ENCODE measurements at regions not wholly inside any gene's neighbourhood (a gene's known extent, or its start where the extent isn't known, plus 50 kb on each side); places are given as distances from the start of the nearest gene placed in this dataset.
"Not testable (repeated sequence)": the region's sequence is repeated elsewhere in the genome, so short reads cannot be mapped to it uniquely, and the experiment has no call there.

DNA sequence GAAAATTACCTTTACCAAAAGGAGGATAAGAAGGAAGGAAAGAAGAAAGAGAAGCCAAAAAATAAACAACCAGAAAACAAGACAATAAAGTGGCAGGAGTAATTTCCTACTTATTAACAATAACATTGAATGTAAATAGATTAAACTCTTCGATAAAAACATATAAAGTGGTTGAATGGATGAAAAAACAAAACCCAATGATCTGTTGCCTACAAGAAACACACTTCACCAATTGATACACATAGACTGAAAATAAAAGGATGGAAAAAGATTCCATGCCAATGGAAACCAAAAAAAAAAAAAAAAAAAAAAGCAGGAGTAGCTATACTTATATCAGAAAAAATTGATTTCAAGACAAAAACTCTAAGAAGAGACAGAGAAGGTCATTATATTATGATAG is 518.9 kb downstream of the BCKDHB start:
- DNase-seq (ENCODE audit: low read depth) = no peak

DNA sequence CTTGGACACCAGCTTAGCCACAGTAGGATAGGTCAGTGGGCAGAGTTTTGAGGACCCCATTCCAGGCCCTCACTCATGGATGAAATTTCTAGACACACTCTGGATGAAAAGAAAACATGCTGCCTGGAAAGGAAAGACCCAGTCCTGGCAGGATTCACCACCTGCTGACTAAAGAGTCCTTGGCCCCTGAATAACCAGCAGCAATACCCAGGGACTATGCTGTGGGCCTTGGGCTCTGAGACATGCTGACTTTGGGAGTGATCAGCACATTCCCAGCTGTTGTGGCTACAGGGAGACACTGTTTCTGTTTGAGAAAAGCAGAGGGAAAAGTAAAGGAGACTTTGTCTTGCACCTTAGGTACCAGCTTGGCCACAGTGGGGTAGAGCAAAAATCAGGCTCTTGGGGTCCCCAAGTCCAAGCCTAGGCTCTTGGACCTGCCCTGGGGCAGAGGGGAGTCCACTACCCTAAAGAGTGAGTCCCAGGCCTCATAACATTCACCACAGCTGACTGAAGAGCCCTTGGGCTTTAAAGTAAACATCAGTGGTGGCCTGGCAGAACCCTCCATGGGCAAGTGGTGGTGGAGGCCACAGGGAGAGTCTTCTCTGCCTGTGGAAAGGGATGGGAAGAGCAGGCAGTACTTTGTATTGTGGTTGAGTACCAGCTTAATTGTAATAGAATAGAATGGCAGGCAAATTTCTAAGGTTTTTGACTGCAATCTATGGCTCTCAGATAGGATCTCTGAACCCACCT is 516.8 kb downstream of the BCKDHB start:
- DNase-seq (ENCODE audit: low read depth) = no peak

DNA sequence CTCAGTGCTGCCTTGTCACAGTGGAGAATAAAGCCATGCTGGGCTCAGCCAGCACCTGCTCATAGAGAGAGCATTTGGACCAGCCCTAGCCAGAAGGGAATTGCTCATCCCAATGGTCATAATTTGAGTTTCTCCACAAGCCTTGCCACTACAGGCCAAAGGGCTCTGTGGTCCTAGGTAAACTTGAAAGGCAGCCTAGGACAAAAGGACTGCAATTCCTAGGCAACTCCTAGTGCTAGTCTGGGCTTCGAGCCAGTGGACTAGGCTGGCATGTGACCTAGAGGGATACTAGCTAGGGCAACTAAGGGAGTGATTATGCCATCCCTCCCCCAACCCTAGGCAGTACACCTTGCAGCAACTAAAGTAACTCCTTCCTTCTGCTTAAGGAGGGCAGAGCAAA is 516.2 kb downstream of the BCKDHB start:
- no peak for DNase-seq (ENCODE audit: low read depth)

DNA sequence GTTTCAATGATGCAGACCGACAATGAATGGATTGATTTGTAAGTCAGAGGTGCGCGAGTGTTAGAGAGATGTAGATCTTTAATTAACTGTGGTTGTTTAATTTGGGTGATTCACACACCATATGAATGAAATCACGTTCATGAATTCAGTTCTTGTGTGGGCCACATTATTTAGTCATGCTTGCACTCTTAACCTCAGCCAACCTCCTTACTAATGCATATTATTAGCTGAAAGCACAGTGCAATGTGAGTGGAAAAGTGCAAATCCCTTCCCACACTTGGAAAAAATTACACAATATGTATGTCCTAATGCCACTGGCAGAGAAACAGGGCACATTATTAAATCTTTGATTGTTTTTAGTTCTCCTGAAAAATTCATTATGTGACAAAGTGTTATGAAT is 512.5 kb downstream of the BCKDHB start:
- no peak for DNase-seq (ENCODE audit: low read depth)

DNA sequence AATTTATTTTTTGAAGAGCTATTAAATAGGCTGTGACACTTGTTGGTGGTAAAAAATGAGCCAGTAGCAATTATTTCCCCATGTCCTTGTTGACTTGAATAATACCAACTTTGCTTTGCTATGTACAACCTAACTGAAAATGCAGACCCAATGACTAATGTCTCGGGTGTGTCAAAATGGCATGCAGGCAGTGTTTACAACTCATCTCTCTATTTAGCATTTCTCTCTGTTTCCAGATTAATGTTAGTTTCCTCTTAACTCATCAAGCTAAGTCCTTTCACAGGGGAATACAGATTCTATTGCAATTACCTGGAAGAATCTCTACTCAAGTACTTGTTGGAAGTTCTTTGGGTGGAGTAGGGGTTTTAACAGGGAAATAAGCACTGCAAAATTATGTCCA is 504.4 kb downstream of the BCKDHB start:
- DNase-seq (ENCODE audit: low read depth) = no peak

DNA sequence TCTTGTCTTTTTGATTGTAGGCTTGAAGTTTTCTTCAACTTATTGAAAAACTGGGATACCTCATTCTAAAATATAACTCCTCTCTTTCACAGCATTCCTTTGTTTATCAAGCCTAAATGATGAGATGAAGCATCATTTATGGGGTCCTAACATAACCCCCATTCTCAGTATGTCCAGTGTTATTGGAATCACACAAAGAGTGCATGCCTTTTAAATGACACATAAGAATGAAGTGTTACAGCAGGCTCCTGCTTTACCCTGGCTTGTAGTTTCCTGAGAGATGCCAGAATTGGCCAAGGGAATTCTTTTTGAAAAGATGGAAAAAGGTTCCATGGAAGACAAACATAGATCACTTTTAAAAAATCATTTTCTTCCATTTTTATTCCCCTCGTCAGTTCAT is 502.4 kb downstream of the BCKDHB start:
- no peak for DNase-seq (ENCODE audit: low read depth)

DNA sequence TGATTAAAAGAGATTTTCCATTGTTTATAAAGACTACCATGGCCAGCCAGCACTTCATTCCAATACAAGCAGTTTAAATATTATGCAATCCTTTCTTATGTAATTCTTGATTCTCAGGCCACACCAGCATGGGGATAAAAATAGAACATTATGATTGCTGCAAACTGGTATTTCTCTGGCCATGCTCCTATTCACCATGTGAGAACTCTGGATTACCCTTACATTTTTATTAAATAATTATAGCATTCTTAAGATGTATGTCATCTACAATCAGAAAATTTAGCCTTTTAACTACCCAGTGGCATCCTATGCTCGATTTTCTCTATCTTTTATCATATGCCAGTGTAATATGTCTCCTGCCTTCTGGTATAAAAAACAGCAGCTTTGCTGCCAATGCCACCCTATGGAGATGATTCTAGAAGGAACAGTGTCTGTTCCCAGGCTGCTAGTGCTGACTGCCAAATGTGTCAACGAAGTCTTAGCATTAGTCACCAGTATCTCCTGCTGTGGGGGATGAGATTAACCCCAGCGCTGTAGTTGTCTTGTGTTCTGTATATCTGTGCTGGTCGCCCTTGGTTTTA is 501.4 kb downstream of the BCKDHB start:
- no peak for DNase-seq (ENCODE audit: low read depth)

DNA sequence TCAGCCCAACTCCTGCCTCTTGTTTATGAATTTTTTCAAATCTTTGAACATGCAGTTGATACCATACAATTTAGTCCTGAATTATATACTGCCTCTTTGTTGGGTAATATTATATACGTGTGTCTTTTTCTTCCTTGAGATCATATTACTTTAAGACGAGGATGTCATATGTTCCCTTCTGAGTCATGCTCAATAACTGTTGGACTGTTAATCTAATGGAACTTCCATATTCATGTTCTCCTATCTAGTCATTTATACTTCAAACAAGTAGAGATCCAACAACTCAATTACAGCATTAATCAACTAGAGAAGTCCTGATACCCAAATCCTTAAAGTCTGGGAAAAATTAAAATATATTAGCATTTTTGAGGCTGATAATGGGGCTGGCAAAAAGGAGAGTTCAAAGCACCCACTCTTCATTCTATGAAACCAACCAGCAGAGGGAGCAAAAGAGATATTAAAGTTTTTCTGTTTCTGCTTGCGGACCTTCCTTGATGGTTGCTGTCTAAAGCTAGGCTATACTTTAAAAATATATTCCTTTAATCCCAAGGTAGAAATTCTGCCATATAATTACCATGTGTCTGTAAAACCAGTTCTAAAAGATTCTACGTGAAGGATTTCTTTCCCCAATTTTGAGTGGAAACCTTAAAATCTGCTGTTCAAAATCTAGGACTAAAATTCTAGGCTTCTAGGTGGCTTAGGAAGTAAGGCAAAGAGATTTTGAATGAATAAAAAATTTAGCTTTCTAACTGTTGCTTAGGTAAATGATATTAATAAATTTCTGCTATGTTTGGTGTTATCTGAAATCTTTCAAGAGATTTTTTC is 498.9 kb downstream of the BCKDHB start:
- DNase-seq (ENCODE audit: low read depth) = peak; percentile 5

DNA sequence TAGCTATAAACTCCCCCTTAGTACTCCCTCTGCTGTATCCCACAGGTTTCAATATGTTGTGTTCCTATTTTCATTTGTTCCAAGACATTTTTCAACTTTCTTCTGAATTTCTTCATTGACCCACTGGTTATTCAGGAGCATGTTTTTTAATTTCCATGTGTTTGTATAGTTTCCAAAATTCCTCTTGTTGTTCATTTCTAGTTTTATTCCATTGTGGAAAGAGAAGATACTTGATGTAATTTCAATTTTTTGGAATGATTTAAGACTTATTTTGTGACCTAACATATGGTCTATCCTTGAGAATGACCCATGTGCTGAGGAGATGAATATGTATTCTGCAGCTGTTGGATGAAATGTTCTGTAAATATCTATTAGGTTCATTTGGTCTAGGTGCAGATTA is 497.2 kb downstream of the BCKDHB start:
- no peak for DNase-seq (ENCODE audit: low read depth)

DNA sequence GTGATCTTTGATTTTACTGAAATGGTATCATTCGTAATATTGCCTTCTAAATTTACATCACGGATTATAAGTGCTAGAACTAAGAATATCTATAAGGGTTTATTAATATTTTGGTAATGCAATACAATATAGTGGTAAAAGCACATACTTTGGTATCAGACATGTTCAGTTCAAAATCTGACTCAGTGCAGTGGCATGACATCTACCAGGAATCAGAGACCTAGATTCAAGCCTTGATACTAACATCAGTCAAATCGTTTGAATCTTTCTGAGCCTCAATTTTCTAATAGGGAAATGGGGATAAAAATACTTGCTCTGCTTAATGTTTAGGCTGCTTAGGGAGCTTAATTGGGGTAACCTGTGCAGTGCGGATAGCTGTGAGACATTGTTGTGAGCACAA is 488.0 kb downstream of the BCKDHB start:
- DNase-seq (ENCODE audit: low read depth) = no peak

DNA sequence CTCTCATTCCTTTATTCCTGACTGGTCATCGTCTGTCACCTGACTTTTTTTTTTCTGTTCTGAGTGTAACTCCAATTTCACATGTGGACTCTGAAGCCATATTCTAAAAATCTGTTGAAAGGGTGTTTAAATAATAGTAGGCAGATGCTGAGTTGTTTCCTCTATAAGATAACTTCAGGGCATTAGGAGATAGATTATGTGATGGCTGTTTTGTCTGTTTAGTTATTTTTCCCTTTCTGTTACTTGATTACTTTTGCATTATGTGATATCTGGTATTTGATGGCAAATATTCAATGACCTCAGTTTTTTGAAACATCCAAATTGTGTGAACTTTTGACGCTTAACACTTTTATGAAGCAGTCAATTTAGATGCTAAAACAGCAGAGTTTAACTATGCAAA is 486.0 kb downstream of the BCKDHB start:
- no peak for DNase-seq (ENCODE audit: low read depth)

DNA sequence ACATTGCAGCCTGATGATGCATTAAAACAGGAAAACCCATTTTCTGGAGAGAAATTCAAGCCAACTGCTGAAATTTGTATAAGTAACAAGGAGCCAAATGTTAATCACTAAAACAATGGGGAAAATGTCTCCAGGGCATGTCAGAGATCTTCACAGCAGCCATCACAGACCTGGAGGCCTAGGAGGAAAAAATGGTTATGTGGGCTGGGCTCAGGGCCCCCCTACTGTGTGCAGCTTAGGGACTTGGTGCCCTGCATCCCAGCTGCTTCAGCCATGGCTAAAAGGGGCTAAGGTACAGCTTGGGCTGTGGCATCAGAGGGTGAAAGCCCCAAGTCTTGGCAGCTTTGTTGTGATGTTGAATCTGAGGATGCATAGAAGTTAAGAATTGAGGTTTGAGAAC is 479.8 kb downstream of the BCKDHB start:
- DNase-seq (ENCODE audit: low read depth) = no peak

DNA sequence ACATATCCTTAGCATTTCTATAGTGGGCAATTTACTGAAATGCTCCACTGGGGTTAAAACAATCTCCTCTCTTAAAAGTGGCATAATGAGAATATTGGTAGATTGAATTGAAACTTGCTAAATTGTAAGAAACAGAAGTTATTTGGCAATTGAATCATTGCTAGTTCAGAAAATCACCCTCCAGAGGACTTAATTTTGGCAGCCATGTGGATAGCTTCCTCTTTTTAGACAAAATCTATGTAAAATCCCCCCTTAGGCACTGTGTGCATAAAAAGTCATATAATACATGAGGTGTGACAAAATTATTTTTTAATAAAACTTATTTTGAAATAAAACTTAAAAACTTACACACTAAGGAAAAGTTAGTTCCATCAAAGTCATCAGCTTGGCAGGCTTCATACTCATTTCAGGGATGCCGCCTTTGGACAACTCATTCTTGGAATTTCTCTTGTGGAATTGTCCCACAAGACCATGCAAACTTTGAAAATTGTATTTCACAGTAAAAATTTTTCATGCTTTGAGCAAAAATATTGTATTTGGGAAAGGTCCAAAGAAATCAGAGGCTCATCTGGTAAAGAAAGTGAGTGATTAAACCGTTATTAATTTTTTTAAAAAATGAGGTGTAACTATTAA is 473.0 kb downstream of the BCKDHB start:
- DNase-seq (ENCODE audit: low read depth) = no peak

DNA sequence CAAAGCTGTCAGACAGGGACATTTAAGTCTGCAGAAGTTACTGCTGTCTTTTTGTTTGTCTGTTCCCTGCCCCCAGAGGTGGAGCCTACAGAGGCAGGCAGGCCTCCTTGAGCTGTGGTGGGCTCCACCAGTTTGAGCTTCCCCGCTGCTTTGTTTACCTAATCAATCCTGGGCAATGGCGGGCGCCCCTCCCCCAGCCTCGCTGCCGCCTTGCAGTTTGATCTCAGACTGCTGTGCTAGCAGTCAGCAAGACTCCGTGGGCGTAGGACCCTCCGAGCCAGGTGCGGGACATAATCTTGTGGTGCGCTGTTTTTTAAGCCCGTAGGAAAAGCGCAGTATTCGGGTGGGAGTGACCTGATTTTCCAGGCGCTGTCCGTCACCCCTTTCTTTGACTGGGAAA is 466.8 kb downstream of the BCKDHB start:
- not testable (repeated sequence) for DNase-seq (ENCODE audit: low read depth)

DNA sequence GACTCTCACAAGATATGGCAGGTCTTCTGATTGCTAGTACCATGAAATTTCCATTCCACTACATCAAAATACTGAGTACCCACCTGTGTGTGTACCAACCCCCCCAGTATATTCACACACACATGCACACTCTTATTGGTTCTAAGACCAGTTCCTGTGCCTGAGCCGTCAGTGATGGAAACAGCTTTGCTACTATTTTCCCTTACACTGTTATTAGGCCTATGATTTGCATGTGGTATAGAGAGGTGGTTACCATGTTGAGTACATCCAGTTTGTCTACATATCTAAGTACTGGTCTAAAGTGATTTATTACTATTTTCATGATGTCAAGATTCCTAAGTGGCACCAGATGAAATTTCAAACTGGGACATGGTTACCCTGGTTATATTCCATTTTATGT is 459.9 kb downstream of the BCKDHB start:
- no peak for DNase-seq (ENCODE audit: low read depth)

DNA sequence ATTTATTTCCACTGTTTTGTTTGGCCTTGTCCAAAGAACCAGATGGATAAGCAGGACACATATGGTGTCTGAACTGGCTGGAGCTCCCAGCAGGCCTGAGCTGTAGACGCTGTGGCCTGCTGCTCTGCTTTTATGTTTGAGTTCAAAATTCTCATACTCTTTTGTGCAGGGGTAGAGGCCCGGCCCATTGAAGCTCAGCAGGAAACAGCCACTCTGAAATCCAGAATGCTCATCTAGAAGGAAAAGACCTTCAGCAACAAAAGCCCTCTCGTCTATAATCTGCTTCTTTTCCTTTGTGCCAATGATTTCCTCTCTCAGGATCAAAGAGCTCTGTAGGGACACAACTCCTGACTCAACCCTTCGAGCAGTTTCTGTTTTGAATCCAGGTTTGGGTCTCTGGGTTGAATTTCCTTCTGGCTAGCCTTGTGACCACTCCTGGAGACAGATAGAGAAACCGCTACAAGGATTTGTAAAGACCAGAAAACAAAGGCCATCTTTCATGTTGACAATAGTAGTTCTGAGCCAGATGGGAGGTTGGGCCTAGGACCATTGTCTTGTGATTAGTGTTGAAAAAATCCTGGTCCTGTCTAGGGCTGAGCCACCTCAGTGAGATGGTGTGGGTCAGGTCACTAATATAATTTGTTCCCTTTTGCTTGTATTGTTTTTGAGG is 446.7 kb downstream of the BCKDHB start:
- DNase-seq (ENCODE audit: low read depth) = no peak

DNA sequence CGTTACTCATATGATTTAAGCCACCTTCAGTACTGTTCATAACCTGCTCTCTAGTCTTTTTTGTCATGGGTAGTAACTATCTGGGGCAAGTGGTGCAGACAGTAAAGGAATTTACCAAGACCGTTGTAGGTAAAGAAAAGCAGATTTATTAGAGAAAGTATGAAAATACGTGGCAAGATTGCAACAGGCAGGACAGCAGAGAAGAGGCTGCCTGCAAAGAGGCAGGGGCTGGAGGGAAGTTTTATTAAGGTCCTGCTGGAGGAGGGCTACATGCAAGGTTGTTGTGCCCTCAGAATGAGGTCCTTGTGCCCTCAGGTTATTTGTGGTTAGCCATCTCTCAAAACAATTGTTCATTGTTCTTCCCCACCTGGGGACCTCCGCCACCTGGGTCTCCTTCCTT is 444.3 kb downstream of the BCKDHB start:
- DNase-seq (ENCODE audit: low read depth) = no peak

DNA sequence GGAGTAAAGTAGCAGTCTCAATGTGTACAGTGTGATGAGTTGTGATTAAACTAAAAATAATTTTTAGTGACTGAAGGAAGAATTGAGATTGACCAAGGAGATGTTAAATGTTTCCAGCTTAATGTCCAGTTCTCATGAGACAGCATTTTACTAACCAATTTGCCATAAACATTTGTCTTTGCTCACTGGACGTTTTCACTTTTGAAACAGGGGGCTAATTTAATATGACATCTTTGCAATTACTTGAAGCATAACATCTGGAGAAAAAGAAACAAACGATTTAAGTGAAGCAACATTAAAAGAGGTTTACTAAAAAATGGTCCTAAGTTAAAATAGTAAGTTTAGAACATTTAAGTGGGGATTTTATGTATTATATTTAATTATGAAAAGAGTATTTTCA is 443.8 kb downstream of the BCKDHB start:
- DNase-seq (ENCODE audit: low read depth) = no peak

DNA sequence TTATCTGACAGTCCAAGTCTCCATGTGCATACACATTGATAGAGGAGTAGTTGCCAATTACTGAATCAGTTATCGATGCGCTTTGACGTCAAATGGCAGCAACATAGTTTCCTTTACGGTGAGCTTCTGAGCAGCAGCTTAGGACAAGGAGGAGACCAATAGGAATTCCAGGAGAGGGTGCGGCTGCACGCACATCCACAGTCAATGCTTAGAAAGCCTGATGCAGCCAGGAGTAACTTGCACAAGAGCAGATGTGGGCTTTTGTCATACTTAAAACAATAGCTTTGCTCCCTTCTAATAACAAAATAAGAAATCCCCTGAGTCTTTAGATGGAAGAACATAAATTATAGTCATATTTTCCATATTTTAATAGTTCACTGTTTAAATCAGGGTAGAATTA is 442.1 kb downstream of the BCKDHB start:
- no peak for DNase-seq (ENCODE audit: low read depth)

DNA sequence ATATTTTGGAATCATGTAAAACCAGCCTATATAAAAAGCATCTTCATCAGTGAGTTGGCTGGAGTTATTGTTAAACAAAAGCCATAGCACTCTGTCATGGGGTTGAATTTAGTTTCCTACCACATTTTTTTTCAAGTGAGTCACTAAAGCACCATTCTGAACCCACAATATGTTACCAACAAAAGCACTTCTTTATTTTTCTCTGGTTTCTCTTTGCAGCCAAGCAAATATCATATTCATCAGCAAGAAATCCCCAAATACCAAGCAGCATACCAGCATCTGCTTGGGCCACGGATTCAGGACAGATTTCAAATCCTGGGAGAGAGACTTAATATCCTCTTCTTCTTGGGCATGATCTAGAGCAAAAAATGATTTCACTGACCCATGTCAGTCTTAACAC is 441.4 kb downstream of the BCKDHB start:
- DNase-seq (ENCODE audit: low read depth) = no peak

DNA sequence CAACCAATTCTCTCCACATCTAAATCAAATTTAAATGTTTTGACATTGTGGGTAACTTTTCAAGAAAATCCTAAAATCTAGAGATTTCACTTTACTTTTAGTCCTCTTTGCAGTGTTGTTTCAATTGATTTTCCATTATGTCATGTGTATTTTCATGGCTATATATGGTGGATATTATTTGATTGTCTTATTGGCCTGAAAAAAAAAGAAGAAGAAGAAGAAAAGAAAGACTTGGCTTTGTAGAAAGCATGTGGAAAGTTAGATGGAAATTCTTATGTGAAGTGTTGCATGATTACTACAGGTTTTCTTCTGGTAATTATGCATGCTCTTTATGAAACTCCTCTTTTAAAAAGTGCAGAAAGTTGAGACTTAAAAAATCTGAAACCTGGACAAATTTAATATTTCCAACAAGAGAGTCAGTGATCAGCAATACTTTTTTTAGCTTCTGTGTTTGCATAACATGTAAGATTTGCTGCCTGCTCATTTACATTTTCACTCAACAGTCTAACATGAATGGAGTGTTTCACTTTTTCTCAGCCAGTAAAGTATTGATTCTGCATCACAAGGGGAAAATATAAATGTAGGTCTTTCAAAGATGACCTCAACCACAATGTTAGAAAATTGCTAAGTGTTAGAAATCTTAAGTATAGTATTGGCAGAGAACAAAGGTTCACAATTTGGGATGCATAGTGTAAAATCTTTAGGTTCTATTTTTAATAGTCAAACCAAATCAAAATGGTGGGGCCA is 438.7 kb downstream of the BCKDHB start:
- no peak for DNase-seq (ENCODE audit: low read depth)

DNA sequence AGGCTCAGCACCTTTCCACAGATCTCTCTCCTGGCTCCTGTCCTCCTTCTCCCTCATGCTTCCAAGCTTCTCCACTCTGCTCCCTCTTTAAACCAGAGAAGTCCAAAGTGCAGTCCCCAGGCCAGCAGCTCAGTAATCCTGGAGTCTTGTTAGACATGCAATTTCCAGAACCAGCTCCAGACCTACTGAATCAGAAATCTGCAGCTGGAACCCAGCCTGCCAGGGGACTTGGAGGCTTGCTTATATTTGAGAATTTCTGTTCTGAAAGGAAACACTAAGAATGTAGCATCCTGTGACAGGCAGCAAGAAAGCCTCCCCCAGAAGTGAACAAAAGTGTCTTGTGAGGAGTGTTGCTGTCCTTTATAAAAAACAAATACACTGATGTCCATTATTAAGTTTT is 438.1 kb downstream of the BCKDHB start:
- no peak for DNase-seq (ENCODE audit: low read depth)
